ENCODE measurements at regions not wholly inside any gene's neighbourhood (a gene's known extent, or its start where the extent isn't known, plus 50 kb on each side); places are given as distances from the start of the nearest gene placed in this dataset.

DNA sequence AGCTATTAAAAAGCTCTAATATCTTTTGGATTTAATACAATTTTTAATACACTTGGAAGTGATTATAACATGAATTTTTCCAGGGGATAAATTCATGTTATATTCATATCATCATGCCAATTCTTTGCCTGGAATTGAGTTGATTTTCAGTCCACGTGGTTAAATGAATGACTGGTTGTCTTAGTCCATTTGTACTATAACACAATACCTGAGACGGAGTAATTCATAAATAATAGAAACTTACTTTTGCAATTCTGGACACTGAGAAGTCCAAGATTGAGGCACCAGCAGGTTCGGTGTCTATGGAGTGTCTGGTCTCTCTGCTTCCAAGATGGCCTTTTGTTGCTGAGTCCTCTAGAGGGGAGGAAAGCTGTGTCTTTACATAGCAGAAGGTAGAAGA, 66.2 kb upstream of the TRDN start:
- 91 to 94% (median 91%) methylated on average over 3 of the region's 3 CpGs for WGBS, 4 donors
- intact Hi-C loops (cut with DNase I), result no loop called here
- Histone ChIP-seq H3K4me3 (no peak overlapping the region), H3K9me3 (replicated peaks in 1 of 3) (no peaks in the 10 kb centered on the region), H3K27ac (no peak overlapping the region), H3K4me1 (replicated peaks in 1 of 2) (no peaks in the 10 kb centered on the region), H3K27me3 (no peaks in the 10 kb centered on the region), H3K36me3 (replicated peaks in 1 of 2) (no peaks in the 10 kb centered on the region)
- no peak for DNase-seq
- TF ChIP-seq, protein P1, sequence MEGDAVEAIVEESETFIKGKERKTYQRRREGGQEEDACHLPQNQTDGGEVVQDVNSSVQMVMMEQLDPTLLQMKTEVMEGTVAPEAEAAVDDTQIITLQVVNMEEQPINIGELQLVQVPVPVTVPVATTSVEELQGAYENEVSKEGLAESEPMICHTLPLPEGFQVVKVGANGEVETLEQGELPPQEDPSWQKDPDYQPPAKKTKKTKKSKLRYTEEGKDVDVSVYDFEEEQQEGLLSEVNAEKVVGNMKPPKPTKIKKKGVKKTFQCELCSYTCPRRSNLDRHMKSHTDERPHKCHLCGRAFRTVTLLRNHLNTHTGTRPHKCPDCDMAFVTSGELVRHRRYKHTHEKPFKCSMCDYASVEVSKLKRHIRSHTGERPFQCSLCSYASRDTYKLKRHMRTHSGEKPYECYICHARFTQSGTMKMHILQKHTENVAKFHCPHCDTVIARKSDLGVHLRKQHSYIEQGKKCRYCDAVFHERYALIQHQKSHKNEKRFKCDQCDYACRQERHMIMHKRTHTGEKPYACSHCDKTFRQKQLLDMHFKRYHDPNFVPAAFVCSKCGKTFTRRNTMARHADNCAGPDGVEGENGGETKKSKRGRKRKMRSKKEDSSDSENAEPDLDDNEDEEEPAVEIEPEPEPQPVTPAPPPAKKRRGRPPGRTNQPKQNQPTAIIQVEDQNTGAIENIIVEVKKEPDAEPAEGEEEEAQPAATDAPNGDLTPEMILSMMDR (IDR thresholded peaks at IDR 0.05), result no peak
- TF ChIP-seq POLR2A (IDR thresholded peaks at IDR 0.05), result no peak

DNA sequence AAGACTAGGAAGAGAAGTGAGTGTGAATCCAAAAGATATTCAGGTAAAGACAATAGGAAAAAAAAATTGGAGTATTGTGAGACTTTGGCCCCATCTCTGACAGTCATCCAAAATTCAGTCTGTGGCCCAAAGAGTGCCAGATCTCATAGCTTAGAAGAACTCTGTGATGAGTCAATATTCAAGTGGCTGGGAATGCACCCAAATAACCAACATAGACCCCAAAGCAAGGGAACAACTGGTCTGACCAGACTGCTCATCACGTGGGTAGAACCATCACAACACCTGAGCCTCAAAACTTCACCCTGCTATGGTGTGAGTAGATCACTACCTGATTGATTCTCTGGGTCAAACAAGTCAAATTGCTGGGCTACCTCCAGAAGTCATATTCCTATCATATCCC, 51.1 kb upstream of the TRDN start:
- Histone ChIP-seq H3K27ac (no peak overlapping the region), H3K36me3 (replicated peaks in 1 of 2) (no peaks in the 10 kb centered on the region), H3K4me3 (no peak overlapping the region), H3K9me3 (replicated peaks in 1 of 3) (no peaks in the 10 kb centered on the region), H3K27me3 (no peaks in the 10 kb centered on the region), H3K4me1 (replicated peaks in 1 of 2) (no peaks in the 10 kb centered on the region)
- intact Hi-C loops (cut with DNase I), result no loop called here
- DNase-seq, result no peak
- TF ChIP-seq, protein P1 (IDR thresholded peaks at IDR 0.05), result no peak
- no peak for TF ChIP-seq POLR2A (IDR thresholded peaks at IDR 0.05)
- WGBS, 4 donors, result 60 to 88% (median 77%) methylated on average over 1 of the region's 1 CpG
